Erythroblast (primary cell): ENCODE measurements at regions not wholly inside any gene's neighbourhood (a gene's known extent, or its start where the extent isn't known, plus 50 kb on each side); places are given as distances from the start of the nearest gene placed in this dataset.
"Not testable (repeated sequence)": the region's sequence is repeated elsewhere in the genome, so short reads cannot be mapped to it uniquely, and the experiment has no call there.

Experiments used
- DNase-seq, 2 experiments: peaks; one replicate each; lab custom pipeline; 2025; lab: John Stamatoyannopoulos, UW
- GATA1 ChIP-seq: IDR thresholded peaks from 2 replicates; pipeline ENCODE4 v1.6.1; 2011; ENCODE audit warnings: low read depth, mild to moderate bottlenecking, control low read depth, low read length, moderate library complexity
- POLR2A ChIP-seq: IDR thresholded peaks from 2 replicates; pipeline ENCODE4 v1.6.1; 2011; ENCODE audit warnings: mild to moderate bottlenecking, low read length

DNA sequence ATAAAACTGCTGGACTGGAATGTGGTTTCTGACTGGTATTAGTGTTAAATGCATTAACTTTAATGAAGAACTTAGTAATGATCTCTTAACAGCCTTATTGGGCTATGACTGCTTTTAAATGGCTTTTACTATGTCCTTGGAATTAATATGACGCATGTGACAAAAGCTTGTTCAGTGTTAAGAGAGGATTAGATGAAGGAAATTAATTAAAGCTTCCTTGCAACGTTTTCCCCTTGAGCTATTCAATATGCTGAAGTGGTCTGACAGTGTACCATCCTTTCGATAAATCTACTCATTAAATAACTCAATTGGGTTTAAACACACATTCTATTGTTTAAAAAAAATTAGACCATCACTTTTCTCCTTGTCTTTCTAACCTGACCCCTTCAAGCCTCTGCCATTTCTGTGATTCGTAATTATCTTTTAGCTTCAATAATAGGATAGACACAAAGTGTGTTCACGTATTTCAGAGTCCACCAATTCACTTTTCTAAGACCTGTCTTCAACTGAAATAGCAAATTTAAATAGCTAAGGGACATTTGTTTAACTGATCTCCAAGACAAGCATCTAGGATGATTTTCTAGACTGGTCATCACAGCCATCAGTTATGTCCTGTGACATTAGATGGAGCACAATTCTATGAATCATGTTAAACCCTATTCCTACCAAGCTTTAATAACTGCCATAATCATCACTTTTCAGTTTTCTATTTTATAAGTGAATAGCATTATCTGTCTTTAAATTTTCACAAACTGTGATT is 1258.0 kb upstream of the CDH9 start:
- TF ChIP-seq GATA1 (no peak), POLR2A (no peak)
- DNase-seq = no peak

DNA sequence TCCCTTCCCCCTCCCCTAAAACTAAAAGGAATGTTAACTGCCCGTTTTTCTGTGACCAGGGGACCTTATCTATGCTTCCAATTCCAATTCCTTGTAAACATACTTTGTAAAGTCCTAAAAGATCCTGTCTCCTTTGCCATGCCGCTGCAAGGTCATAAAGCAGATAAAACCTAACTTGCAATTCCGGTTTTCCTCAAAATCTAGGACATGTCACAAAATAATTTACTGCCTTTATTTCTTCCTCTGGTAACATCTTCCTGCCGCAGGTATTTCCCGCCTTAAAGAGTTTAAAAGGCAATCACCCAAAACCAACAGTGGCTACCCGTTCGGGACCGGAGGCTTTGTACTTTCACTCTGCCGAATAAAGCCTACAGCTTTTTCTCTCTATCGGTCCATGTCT is 1248.6 kb upstream of the CDH9 start:
- DNase-seq = not testable (repeated sequence)

DNA sequence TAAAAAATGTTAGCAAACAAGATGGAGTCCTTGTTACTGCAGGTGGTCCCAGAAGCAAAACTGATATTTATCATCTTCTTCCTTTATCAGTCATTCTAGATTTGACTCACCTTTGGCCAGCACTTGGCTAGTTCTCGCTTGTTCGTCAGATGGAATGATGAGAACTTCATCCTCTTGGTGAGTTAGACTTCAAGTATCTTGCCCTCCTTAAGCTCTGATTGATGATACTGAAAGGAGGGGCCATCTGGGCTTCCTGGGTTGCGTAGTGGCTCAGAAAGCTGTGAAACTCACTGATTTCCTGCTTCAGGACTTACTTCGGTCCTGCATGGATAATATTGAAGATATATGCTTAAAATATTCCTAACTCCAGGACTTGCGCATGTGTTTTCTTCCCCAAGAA is 1248.2 kb upstream of the CDH9 start:
- TF ChIP-seq GATA1 (no peak), POLR2A (no peak)
- DNase-seq = no peak

DNA sequence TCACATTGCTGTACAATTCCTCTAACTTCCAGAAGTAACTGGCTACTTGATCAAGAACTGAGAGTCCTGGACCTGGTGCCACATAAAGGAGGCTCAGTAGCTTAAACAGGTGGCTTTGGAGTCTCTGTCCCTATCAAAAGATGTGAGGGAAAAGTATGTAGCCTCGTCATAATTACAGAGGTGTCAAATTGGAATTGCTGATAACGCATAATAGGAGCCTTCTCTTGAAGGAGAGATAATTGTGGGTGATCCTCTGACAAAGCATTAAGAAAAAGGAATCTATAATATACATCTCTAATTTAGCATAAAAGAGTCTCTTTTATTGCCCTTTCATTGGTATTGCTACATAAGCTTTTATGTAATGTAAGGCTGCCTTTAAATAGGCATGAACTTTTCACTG is 1246.4 kb upstream of the CDH9 start:
- TF ChIP-seq GATA1 = no peak
- no peak for TF ChIP-seq POLR2A
- DNase-seq = no peak

DNA sequence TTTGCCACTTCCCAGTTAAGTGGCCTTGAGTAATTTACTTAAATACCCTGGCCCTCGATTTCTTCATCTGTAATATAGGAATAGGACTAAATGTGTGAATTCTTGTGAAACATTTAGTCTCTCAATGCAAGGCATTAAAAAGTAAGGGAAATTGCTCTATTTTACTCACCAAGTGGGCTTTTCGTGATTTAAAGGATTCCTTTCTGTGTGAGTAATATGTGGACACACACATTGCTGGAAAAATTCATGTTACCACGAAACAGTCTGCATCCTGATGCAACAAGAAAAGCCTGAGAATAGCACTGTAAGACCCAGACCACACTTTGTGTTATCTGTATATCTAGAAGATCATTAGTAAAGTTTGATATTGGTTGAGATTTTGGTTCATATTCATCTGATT is 1243.0 kb upstream of the CDH9 start:
- TF ChIP-seq POLR2A (no peak), GATA1 (no peak)
- no peak for DNase-seq

DNA sequence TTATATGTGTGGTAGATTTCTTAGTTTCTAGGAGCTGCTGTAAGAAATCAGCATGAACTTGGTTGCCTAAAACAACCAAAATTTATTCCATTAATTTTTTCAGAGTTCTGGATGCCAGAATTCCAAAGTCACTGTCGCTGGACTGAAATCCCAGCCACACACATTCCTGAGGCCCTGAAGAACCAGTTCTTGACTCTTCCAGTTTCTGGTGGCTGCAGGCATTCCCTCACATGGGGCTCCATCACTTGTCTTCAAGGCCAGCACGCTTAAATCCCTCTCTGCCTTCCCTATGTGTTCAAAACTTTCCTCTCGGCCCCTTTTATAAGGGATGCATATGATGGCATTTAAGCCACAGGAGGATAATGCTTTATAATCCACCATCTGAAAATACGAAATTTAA is 1237.5 kb upstream of the CDH9 start:
- no peak for DNase-seq
- TF ChIP-seq POLR2A (no peak), GATA1 (no peak)

DNA sequence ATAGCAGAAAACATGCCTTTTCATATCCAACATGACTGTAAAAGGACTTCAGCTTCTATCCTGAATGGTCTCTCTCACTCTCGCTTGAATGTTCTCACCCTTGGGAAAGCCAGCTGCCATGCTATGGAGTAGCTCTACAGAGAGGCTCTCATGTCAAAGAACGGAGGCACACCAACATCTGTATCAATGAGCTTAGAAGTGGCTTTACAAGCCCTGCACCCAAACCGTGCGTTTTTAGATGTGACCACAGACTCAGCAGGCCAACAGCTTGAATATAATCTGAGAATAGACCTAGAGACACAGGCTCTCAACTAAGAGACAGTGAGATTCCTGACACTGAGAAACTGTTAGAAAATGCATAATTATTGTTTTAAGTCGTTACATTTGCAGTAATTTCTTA is 1231.6 kb upstream of the CDH9 start:
- no peak for TF ChIP-seq POLR2A
- TF ChIP-seq GATA1 = no peak
- DNase-seq = no peak

DNA sequence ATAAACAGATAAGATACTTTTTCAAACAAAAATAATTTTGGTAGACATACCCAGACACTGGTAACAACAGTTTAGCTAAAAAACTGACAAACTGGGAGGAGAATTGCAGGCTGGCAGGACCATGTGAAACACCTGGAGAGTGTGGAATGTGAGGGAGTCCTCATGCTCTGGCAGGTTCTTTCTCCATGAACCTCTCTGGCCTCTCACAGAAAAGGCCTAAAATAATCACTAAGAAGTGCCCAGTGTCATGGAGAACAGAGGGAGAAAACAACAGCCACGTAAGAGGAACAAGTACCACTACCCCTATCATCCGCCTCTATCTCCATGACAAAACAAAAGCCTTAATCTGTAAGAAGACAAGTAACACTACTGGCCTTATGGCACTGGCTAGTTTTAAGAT is 1227.5 kb upstream of the CDH9 start:
- TF ChIP-seq GATA1 = no peak
- no peak for TF ChIP-seq POLR2A
- DNase-seq = no peak

DNA sequence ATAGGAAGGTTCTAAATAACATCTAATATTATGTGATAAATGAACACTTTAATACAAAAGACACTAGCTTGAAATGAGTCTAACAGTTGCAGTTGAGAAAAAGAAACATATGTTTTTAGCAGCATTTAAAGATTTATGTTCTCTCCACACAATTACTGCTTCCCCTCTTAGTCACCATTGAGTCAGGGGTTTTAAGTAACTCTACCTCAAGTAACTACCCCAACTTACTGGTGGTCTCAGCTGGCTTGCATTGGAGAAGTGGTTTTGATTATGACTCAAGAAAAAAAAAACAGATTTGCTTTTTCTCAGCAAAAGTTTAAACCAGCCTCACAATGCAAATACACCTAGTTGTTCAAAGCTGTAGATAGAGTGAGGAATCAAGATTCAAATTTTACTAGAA is 1216.5 kb upstream of the CDH9 start:
- DNase-seq = no peak
- no peak for TF ChIP-seq GATA1
- TF ChIP-seq POLR2A = no peak

DNA sequence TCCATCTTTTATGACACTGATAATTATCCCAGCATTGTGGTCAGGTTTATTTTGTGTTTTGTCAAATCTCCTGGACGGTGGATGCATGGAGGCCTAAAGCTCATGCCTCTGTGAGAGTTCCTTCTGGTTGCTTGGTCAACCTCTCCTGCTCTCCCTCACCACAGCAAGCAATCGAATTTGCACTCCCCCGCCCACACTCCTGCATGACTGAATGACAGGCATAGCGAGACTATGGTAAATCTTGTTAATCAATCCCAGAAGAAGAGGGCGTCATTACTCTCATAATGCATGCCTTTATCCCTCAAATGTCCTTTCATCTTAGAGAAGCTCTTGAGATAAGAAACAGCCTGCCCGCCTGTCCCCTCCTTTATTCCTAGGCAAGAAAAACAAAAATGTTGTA is 1215.0 kb upstream of the CDH9 start:
- no peak for DNase-seq
- no peak for TF ChIP-seq POLR2A
- no peak for TF ChIP-seq GATA1

DNA sequence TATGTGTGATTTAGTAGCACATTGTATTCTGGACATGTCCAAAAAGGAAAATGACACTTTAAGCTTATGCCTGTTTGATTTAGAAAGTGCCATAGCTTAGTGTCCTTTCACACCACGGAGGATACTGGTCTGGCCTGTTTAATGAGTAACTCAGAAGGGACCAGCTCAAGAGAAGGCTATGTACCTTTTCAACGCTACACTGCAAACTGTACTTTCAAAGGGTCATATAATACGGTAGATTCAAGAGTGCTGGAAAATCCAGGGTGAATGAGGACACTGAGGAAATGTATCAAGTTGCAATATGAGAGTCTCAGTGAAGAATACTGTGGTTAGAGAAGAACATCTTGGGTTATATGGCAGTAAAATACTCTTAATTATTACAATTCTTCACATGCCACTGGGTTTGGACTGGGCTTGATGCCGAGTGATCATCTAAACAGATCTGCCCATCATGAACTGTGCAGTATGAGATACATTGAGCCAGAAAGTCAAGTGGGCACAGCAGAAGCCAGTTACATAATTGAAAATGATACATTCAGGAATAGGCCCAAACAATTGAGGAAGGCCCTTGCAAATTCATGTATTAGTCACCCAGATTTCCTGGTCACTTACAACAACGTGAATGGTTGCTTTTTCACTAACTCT is 1211.5 kb upstream of the CDH9 start:
- DNase-seq = no peak

DNA sequence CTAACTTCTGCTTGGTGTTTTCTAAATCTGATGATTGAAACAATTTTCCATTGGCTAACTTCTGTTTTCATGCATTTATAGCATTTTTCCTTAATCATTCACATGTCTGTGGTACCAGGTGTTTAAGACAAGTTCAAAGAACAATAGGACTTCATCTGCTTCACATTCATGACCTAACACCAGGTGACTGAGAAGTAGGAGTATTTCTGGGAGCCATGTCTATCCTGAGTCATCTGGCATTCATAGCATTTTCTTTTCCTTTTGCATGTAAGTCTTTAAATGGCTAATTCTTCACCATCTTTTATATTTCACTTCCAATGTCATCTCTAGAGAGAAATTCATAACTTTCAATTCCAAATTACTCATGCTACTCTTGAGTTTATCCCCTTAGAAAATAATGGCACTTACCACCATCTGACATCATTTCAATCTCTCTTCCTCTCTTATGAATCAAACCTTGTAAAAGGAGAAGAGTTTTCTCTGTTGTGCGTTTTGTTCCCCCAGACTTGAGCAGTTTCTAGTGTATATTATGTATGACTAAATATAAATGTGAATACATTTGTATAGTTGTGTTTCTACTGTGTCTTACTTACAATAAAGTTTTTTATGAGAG is 1196.1 kb upstream of the CDH9 start:
- DNase-seq = no peak
- TF ChIP-seq POLR2A (no peak), GATA1 (no peak)

More for the DNA sequence above, 1211.5 kb upstream of the CDH9 start:
- TF ChIP-seq POLR2A = no peak
- TF ChIP-seq GATA1 = no peak

DNA sequence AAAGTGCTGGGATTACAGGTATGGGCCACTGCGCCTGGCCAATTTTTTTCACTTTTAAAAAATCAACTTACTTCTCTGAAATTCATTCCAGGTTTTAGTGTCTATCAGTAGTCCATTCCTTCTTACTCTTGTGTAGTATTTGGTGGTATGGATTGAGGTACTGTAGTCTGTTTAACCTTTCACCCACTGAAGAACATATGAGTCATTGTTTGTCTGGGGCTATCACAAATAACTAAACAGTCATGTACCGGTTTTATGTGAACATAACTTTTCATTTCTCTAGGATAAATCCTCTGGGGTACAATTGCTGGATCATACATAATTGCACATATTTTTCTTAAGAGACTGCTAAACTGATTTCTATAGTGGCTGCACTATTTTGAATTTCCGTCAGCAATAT is 1188.0 kb upstream of the CDH9 start:
- DNase-seq = no peak
- no peak for TF ChIP-seq POLR2A
- no peak for TF ChIP-seq GATA1

DNA sequence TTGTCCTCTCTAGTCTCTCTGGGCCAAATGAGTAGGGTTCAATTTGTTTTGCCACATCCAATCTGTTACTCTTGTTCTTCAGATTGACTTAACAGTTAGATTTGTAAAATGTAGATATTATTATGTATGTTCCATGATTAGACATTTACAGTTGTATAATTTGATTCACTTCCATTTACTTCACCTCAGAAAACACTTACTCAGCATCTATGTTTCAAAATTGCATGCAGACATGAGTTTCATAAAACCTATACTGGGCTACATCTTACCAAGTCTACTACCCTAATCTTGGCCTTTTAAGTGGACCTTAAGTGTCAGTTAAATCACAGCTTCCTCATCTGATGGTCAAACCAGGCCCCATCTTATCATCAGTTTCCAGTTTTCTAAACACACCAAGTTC is 1181.2 kb upstream of the CDH9 start:
- DNase-seq = no peak
- TF ChIP-seq GATA1 (no peak), POLR2A (no peak)
